ENCODE measurements at regions not wholly inside any gene's neighbourhood (a gene's known extent, or its start where the extent isn't known, plus 50 kb on each side); places are given as distances from the start of the nearest gene placed in this dataset.

- no peak for TF ChIP-seq CTCF (IDR thresholded peaks at IDR 0.05; ENCODE audit: insufficient read depth, low read length)
- Histone ChIP-seq H3K27me3 (ENCODE audit: insufficient read depth, poor library complexity, severe bottlenecking) (no peaks in the 10 kb centered on the region), H3K27ac (replicated peaks) (no peak overlapping the region), H3K4me3 (replicated peaks; ENCODE audit: insufficient read depth, low read length) (no peak overlapping the region)
- no peak for DNase-seq (ENCODE audit: low read depth in 1 of 2, low spot score in 1 of 2)
Measured at GRCh38 chr10:8576911-8577310, 522.4 kb downstream of the GATA3 start.

GRCh38 chr10:8577686-8578085, 523.2 kb downstream of the GATA3 start:
- DNase-seq (ENCODE audit: low read depth in 1 of 2, low spot score in 1 of 2) = no peak
- no peaks in the 10 kb centered on the region for H3K27me3 ChIP-seq (ENCODE audit: insufficient read depth, poor library complexity, severe bottlenecking)
- TF ChIP-seq GABPA (IDR thresholded peaks at IDR 0.05; ENCODE audit: low read depth) (no peak), CTCF (IDR thresholded peaks at IDR 0.05; ENCODE audit: insufficient read depth, low read length) (no peak), POLR2AphosphoS5 (IDR thresholded peaks at IDR 0.05; ENCODE audit: low read depth) (no peak), SPI1 (IDR thresholded peaks at IDR 0.05; ENCODE audit: borderline replicate concordance, low read depth) (no peak), REST (IDR thresholded peaks at IDR 0.05; ENCODE audit: insufficient replicate concordance, low read depth) (no peak)
- no peak overlapping the region for H3K4me3 ChIP-seq (replicated peaks; ENCODE audit: insufficient read depth, low read length)
- H3K27ac ChIP-seq (replicated peaks) = no peak overlapping the region

GRCh38 chr10:8581521-8582225, 527.2 kb downstream of the GATA3 start:
- DNase-seq (ENCODE audit: low read depth in 1 of 2, low spot score in 1 of 2) = no peak
- Histone ChIP-seq H3K27ac (replicated peaks) (no peak overlapping the region), H3K27me3 (ENCODE audit: insufficient read depth, poor library complexity, severe bottlenecking) (no peaks in the 10 kb centered on the region), H3K4me3 (replicated peaks; ENCODE audit: insufficient read depth, low read length) (no peak overlapping the region)
- TF ChIP-seq REST (IDR thresholded peaks at IDR 0.05; ENCODE audit: insufficient replicate concordance, low read depth) (no peak), GABPA (IDR thresholded peaks at IDR 0.05; ENCODE audit: low read depth) (no peak), POLR2AphosphoS5 (IDR thresholded peaks at IDR 0.05; ENCODE audit: low read depth) (no peak), SPI1 (IDR thresholded peaks at IDR 0.05; ENCODE audit: borderline replicate concordance, low read depth) (no peak), CTCF (IDR thresholded peaks at IDR 0.05; ENCODE audit: insufficient read depth, low read length) (no peak)

GRCh38 chr10:8583096-8583495, 528.6 kb downstream of the GATA3 start:
- H3K27ac ChIP-seq (replicated peaks) = no peak overlapping the region
- TF ChIP-seq SPI1 (IDR thresholded peaks at IDR 0.05; ENCODE audit: borderline replicate concordance, low read depth) (no peak), CTCF (IDR thresholded peaks at IDR 0.05; ENCODE audit: insufficient read depth, low read length) (no peak), GABPA (IDR thresholded peaks at IDR 0.05; ENCODE audit: low read depth) (no peak), POLR2AphosphoS5 (IDR thresholded peaks at IDR 0.05; ENCODE audit: low read depth) (no peak), REST (IDR thresholded peaks at IDR 0.05; ENCODE audit: insufficient replicate concordance, low read depth) (no peak)
- no peak for DNase-seq (ENCODE audit: low read depth in 1 of 2, low spot score in 1 of 2)
- no peak overlapping the region for H3K4me3 ChIP-seq (replicated peaks; ENCODE audit: insufficient read depth, low read length)
- no peaks in the 10 kb centered on the region for H3K27me3 ChIP-seq (ENCODE audit: insufficient read depth, poor library complexity, severe bottlenecking)

All from HL-60 (cell line).